ENCODE measurements at regions not wholly inside any gene's neighbourhood (a gene's known extent, or its start where the extent isn't known, plus 50 kb on each side); places are given as distances from the start of the nearest gene placed in this dataset.

DNA sequence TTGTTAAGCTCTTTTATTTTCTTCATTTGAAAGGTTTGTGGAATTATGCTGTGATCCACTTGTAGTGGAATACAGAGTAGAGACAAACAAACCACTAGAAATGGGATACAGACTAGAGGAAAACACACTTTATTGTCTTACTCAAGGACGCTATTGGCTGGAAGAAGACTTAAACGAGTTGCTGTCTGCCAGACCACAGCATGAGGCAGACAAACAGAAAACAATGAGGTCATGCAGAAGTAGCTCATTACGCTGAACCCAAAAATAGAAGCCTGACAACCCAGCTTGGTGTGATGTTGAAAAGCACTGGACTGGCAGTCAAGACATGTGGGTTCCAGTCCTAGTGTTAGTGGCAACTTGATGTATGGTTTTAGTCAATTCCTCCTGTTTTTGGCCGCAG lies 62.4 kb upstream of the P3H2 start:
- TF ChIP-seq, protein P1, sequence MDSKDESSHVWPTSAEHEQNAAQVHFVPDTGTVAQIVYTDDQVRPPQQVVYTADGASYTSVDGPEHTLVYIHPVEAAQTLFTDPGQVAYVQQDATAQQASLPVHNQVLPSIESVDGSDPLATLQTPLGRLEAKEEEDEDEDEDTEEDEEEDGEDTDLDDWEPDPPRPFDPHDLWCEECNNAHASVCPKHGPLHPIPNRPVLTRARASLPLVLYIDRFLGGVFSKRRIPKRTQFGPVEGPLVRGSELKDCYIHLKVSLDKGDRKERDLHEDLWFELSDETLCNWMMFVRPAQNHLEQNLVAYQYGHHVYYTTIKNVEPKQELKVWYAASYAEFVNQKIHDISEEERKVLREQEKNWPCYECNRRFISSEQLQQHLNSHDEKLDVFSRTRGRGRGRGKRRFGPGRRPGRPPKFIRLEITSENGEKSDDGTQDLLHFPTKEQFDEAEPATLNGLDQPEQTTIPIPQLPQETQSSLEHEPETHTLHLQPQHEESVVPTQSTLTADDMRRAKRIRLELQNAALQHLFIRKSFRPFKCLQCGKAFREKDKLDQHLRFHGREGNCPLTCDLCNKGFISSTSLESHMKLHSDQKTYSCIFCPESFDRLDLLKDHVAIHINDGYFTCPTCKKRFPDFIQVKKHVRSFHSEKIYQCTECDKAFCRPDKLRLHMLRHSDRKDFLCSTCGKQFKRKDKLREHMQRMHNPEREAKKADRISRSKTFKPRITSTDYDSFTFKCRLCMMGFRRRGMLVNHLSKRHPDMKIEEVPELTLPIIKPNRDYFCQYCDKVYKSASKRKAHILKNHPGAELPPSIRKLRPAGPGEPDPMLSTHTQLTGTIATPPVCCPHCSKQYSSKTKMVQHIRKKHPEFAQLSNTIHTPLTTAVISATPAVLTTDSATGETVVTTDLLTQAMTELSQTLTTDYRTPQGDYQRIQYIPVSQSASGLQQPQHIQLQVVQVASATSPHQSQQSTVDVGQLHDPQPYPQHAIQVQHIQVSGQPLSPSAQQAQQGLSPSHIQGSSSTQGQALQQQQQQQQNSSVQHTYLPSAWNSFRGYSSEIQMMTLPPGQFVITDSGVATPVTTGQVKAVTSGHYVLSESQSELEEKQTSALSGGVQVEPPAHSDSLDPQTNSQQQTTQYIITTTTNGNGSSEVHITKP (IDR thresholded peaks at IDR 0.05; ENCODE audit: partially characterized antibody) = no peak
- no peak for TF ChIP-seq TAF1 (IDR thresholded peaks at IDR 0.05; ENCODE audit: control insufficient read depth, extremely low read depth, insufficient read depth, low read length, severe bottlenecking)

Data from K562 (cell line).